ENCODE measurements at regions not wholly inside any gene's neighbourhood (a gene's known extent, or its start where the extent isn't known, plus 50 kb on each side); places are given as distances from the start of the nearest gene placed in this dataset.

- no peak for TF ChIP-seq CTCF (IDR thresholded peaks at IDR 0.05; ENCODE audit: control extremely low read depth in 1 of 3, insufficient read depth in 1 of 3, low read depth in 1 of 3, low read length in 3 of 3)
These were observed 189.2 kb upstream of the NR3C1 start (continued) for GRCh38 chr5:143592648-143593047.
